Fibroblast of upper back skin (primary cell): ENCODE measurements at regions not wholly inside any gene's neighbourhood (a gene's known extent, or its start where the extent isn't known, plus 50 kb on each side); places are given as distances from the start of the nearest gene placed in this dataset.
A peak's percentile ranks its signal among the peaks of the same experiment; 100 is the strongest.

Source experiments
- DNase-seq: peaks from one replicate; pipeline ENCODE4 v3.0.0-alpha.2; 2013

GRCh38 chr16:64211331-64211730, 910.5 kb downstream of the CDH11 start:
- DNase-seq: peak; percentile 8

- DNase-seq: peak; percentile 40
Observed at GRCh38 chr16:64206862-64207261, 915.0 kb downstream of the CDH11 start.

- no peak for DNase-seq
Observed at GRCh38 chr16:64203126-64203525, 918.7 kb downstream of the CDH11 start.

- no peak for DNase-seq
Observed at GRCh38 chr16:64202571-64202970, 919.3 kb downstream of the CDH11 start.

- DNase-seq: peak; percentile 58
Observed at GRCh38 chr16:64196444-64196843, 925.4 kb downstream of the CDH11 start.

GRCh38 chr16:64185954-64186353, 935.9 kb downstream of the CDH11 start:
- no peak for DNase-seq

GRCh38 chr16:64184156-64184555, 937.7 kb downstream of the CDH11 start:
- peak; percentile 21 for DNase-seq

GRCh38 chr16:64182985-64183384, 938.9 kb downstream of the CDH11 start:
- DNase-seq: no peak

- DNase-seq: no peak
Observed at GRCh38 chr16:64181271-64181925, 940.5 kb downstream of the CDH11 start.

- DNase-seq: no peak
Observed at GRCh38 chr16:64180136-64180900, 941.5 kb downstream of the CDH11 start.

- peak; percentile 23 for DNase-seq
Observed at GRCh38 chr16:64174327-64174726, 947.5 kb downstream of the CDH11 start.

GRCh38 chr16:64172652-64173051, 949.2 kb downstream of the CDH11 start:
- DNase-seq: no peak

GRCh38 chr16:64172226-64172625, 949.6 kb downstream of the CDH11 start:
- DNase-seq: no peak

- DNase-seq: no peak
Observed at GRCh38 chr16:64171632-64172031, 950.2 kb downstream of the CDH11 start.

- DNase-seq: no peak
Observed at GRCh38 chr16:64168371-64168770, 953.5 kb downstream of the CDH11 start.

- no peak for DNase-seq
Observed at GRCh38 chr16:64167936-64168335, 953.9 kb downstream of the CDH11 start.

- DNase-seq: no peak
Observed at GRCh38 chr16:64165368-64165767, 956.5 kb downstream of the CDH11 start.

GRCh38 chr16:64162613-64163375, 959.1 kb downstream of the CDH11 start:
- no peak for DNase-seq

GRCh38 chr16:64159976-64160375, 961.9 kb downstream of the CDH11 start:
- peak; percentile 82 for DNase-seq

- DNase-seq: no peak
Observed at GRCh38 chr16:64158941-64159588, 962.8 kb downstream of the CDH11 start.

- peak; percentile 43 for DNase-seq
Observed at GRCh38 chr16:64153718-64154117, 968.1 kb downstream of the CDH11 start.

- no peak for DNase-seq
Observed at GRCh38 chr16:64151990-64152767, 969.7 kb downstream of the CDH11 start.
